ENCODE measurements at regions not wholly inside any gene's neighbourhood (a gene's known extent, or its start where the extent isn't known, plus 50 kb on each side); places are given as distances from the start of the nearest gene placed in this dataset.

DNA sequence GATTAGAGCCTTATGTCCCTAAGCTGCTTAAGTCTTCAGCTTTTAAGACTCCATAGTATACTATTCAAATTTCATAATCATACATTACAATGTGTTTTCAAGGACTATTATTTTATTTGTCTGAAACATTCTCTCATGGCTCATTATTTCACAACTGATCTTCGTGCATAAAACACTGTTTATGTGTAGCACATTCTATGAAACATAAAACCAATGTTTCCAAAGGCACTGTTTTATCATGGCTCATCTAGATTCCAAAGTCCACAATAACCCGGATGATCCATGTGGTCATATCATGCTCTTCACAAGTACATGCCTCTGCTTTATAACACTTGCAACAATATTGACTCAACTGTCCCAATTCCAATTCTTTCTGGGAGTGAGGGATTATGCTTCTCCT is 806.1 kb downstream of the TNS3 start:
- TF ChIP-seq, protein P1, sequence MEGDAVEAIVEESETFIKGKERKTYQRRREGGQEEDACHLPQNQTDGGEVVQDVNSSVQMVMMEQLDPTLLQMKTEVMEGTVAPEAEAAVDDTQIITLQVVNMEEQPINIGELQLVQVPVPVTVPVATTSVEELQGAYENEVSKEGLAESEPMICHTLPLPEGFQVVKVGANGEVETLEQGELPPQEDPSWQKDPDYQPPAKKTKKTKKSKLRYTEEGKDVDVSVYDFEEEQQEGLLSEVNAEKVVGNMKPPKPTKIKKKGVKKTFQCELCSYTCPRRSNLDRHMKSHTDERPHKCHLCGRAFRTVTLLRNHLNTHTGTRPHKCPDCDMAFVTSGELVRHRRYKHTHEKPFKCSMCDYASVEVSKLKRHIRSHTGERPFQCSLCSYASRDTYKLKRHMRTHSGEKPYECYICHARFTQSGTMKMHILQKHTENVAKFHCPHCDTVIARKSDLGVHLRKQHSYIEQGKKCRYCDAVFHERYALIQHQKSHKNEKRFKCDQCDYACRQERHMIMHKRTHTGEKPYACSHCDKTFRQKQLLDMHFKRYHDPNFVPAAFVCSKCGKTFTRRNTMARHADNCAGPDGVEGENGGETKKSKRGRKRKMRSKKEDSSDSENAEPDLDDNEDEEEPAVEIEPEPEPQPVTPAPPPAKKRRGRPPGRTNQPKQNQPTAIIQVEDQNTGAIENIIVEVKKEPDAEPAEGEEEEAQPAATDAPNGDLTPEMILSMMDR (IDR thresholded peaks at IDR 0.05; ENCODE audit: insufficient read depth, low read length, missing control alignments), result no peak
- DNase-seq (ENCODE audit: low read depth, low spot score), result no peak
- ChIA-PET CTCF (interaction anchor here (1.0 to 1.6 kb wide), 2 partner anchors 12 to 376 kb away, joined by 3 to 4 read pairs; no protein-coding TSS in a partner anchor), POLR2A (interaction anchor here (0.6 kb wide), 1 partner anchor 85 kb away, joined by 3 read pairs; no protein-coding TSS in a partner anchor)
- H3K4me3 ChIP-seq (ENCODE audit: low read depth, low read length), result no peak overlapping the region

GRCh38 chr7:46775020-46775419 is 806.9 kb downstream of the TNS3 start:
- POLR2A ChIA-PET, result interaction anchor here (0.6 kb wide), 1 partner anchor 84 kb away, joined by 3 read pairs; no protein-coding TSS in a partner anchor
- TF ChIP-seq, protein P1 (IDR thresholded peaks at IDR 0.05; ENCODE audit: insufficient read depth, low read length, missing control alignments), result no peak
- H3K4me3 ChIP-seq (ENCODE audit: low read depth, low read length), result no peak overlapping the region
- no peak for DNase-seq (ENCODE audit: low read depth, low spot score)
- CTCF ChIA-PET, result interaction anchor here (1.0 to 1.6 kb wide), 3 partner anchors 11 to 377 kb away, joined by 3 to 4 read pairs (median 3); no protein-coding TSS in a partner anchor

DNA sequence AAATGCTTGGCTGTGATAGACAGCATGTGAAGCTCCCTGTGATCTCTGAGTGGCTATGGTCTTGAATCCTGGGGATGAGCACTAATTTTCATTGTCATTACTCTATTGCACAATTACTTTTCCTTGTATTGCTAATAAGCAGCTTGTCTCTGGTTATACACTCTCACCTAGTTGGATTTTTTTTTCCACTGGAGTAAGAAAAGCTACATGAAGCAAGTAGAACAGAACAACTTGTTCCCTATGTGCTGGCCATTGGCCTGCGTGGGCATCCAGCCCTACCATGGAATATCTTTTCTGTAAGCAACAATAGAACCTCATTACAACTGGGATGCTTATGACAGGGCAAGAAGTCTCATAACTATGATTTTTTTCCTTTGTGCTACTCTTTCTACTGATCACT is 807.4 kb downstream of the TNS3 start:
- TF ChIP-seq, protein P1 (IDR thresholded peaks at IDR 0.05; ENCODE audit: insufficient read depth, low read length, missing control alignments), result no peak
- POLR2A ChIA-PET, result no interaction called here
- no peak for DNase-seq (ENCODE audit: low read depth, low spot score)
- CTCF ChIA-PET, result interaction anchor here (1.1 to 1.6 kb wide), 2 partner anchors 11 to 13 kb away, joined by 3 to 4 read pairs; no protein-coding TSS in a partner anchor
- H3K4me3 ChIP-seq (ENCODE audit: low read depth, low read length), result no peak overlapping the region

- ChIA-PET POLR2A (interaction anchor here (0.7 to 1.0 kb wide), 2 partner anchors 286 to 381 kb away, joined by 3 to 5 read pairs; no protein-coding TSS in a partner anchor), CTCF (interaction anchor here (0.8 to 1.6 kb wide), 4 partner anchors 8 to 851 kb away, joined by 3 to 6 read pairs (median 3); no protein-coding TSS in a partner anchor)
- TF ChIP-seq, protein P1 (IDR thresholded peaks at IDR 0.05; ENCODE audit: insufficient read depth, low read length, missing control alignments), result no peak
- H3K4me3 ChIP-seq (ENCODE audit: low read depth, low read length), result no peak overlapping the region
- DNase-seq (ENCODE audit: low read depth, low spot score), result no peak
Observed at GRCh38 chr7:46772776-46773175, 809.1 kb downstream of the TNS3 start.

- H3K4me3 ChIP-seq (ENCODE audit: low read depth, low read length), result no peak overlapping the region
- ChIA-PET CTCF (no interaction called here), POLR2A (no interaction called here)
- TF ChIP-seq, protein P1 (IDR thresholded peaks at IDR 0.05; ENCODE audit: insufficient read depth, low read length, missing control alignments), result no peak
- no peak for DNase-seq (ENCODE audit: low read depth, low spot score)
Observed at GRCh38 chr7:46767071-46767470, 814.8 kb downstream of the TNS3 start.

GRCh38 chr7:46764100-46764936 is 817.6 kb downstream of the TNS3 start:
- CTCF ChIA-PET, result interaction anchor here (0.6 to 1.4 kb wide), 4 partner anchors 9 to 848 kb away, joined by 3 read pairs; no protein-coding TSS in a partner anchor
- peak; percentile 89 for DNase-seq (ENCODE audit: low read depth, low spot score)
- POLR2A ChIA-PET, result no interaction called here
- TF ChIP-seq, protein P1 (IDR thresholded peaks at IDR 0.05; ENCODE audit: insufficient read depth, low read length, missing control alignments), result no peak
- H3K4me3 ChIP-seq (ENCODE audit: low read depth, low read length), result no peak overlapping the region

Measured in AG04449 (cell line).